Myocyte (in vitro differentiated cells): ENCODE measurements at regions not wholly inside any gene's neighbourhood (a gene's known extent, or its start where the extent isn't known, plus 50 kb on each side); places are given as distances from the start of the nearest gene placed in this dataset.

Experiments used
- DNase-seq: peaks from one replicate; pipeline ENCODE4 v3.0.0-alpha.2; 2012; ENCODE audit warnings: low read depth

- DNase-seq, result no peak
Observed at GRCh38 chr7:156456032-156456431, 184.5 kb upstream of the RNF32 start.

- DNase-seq, result no peak
Observed at GRCh38 chr7:156450473-156450872, 190.1 kb upstream of the RNF32 start.

GRCh38 chr7:156448918-156449317, 191.7 kb upstream of the RNF32 start:
- DNase-seq, result no peak

DNA sequence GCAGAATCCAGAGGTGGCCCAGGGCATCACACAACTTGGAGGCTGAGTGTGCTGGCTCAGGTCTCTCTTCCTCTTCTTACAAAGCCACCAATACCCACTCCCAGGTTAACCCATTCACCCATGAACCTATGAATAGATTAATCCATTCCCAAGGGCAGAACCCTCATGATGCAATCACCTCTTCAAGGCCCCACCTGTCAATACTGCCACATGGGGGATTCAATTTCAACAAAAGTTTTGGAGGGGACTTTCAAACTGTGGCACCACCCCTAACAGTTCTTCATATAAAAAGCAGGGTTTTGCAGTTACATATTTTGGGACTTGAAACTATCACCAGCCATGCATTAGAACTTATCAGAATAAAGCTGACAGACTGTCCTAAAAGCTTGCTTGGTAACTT, 193.6 kb upstream of the RNF32 start:
- DNase-seq, result no peak

- DNase-seq, result no peak
Observed at GRCh38 chr7:156445997-156446761, 194.4 kb upstream of the RNF32 start.

- no peak for DNase-seq
Observed at GRCh38 chr7:156442516-156442915, 198.1 kb upstream of the RNF32 start.

GRCh38 chr7:156440456-156440855, 200.1 kb upstream of the RNF32 start:
- no peak for DNase-seq

- DNase-seq, result no peak
Observed at GRCh38 chr7:156438011-156438410, 202.6 kb upstream of the RNF32 start.

GRCh38 chr7:156437021-156437614, 203.5 kb upstream of the RNF32 start:
- DNase-seq, result no peak

DNA sequence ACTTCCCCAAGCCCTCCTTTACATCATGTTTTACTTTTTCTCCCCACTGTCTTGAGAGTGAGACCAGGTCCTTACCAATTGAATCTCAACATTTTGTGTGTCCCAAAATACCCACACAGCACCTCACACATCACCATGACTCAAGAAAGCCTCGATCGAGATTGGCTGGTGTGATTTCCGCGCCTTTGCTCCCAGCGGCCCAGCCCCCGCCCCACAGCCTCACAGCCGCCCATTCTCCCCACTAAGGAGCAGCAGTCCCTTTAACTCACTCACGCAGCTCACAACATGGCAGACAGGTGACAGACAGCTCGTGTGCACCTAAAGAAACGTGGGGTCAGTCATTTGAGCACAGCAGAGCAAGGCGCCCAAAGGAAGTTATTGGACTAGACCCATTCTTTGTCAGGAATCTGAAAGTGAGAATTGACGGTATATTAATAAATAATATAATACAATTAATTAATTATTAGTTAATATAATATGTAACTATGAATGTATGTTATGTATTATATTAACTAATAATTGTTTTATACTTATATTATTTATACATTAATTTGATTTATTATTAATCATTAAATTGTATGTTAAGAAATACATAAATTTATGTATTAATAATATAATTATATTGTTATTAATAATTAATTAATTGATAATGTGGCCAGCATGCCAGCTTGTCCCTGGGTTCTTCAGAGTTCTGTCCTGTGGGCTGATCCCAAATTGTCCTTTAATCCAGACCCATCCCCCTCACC, 204.9 kb upstream of the RNF32 start:
- no peak for DNase-seq

DNA sequence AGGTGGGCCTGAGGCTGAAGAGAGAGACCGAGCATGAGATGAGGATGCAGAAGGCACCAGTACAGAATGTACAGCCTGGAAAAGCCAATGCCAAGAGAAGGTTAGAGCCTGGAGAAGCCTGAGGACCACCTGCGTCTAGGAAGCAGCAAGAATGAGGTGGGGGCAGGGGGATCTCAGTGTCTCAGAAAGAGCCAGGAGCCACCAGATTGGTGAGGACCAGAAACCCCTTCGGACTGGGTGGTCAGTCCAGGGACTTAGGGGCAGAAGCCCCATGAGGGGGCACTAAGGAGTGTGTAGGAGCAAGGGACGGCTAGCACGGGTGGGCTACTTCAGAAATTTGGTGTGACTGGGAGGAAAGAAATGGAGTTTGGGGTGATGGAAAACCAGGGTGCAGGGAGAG, 205.9 kb upstream of the RNF32 start:
- no peak for DNase-seq

DNA sequence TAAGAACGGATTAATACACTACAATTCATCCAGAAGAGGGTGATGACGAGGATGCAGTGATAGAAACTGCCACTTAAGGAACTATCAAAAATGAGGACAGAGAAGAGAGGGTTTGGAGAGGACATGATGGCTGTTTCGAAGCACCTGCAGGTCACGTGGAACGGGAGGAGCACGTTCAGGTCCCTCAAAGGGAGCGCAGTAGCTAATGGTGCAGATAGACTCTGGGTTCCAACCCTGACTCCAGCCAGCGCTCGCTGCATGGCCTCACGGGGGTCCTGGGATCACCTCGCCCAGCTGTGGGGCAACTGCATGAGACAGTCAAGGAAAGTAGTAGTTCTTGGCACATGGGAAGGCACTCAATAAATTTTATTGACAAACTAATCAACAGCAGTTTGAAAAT, 208.6 kb upstream of the RNF32 start:
- no peak for DNase-seq

DNA sequence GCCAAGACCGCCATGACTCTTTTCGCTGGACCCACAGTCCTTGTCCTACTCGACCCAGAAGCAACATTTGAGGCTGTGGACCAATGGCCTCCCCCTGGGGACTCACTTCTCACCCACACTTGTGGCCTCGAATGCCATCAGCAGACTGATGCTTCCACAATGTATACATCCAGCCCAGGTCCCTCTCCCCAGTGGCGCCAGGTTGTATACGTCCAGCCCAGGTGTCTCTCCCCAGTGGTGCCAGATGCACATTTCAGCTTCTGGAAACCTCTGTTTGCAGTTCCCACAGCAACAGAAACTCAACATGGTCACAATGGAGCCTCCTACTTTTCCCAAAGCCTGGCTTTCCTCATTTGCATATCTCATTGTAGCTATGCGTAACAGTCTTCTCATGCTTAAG, 210.5 kb upstream of the RNF32 start:
- DNase-seq, result no peak

- DNase-seq, result no peak
Observed at GRCh38 chr7:156429514-156429913, 211.1 kb upstream of the RNF32 start.

DNA sequence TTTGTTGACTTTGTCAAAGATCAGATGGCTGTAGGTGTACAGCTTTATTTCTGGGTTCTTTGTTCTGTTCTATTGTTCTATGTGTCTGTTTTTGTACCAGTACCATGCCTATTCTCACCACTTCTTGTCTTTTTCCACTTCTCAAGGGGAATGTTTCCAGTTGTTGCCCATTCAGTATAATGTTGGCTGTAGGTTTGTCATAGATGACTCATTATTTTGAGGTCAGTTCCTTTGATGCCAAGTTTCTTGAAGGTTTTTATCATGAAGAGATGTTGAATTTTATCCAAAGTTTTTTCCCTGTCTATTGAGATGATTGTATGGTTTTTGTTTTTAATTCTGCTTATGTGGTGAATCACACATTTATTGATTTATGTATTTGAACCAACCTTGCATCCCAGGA, 216.7 kb upstream of the RNF32 start:
- DNase-seq, result no peak

GRCh38 chr7:156420496-156420895, 220.1 kb upstream of the RNF32 start:
- DNase-seq, result no peak

DNA sequence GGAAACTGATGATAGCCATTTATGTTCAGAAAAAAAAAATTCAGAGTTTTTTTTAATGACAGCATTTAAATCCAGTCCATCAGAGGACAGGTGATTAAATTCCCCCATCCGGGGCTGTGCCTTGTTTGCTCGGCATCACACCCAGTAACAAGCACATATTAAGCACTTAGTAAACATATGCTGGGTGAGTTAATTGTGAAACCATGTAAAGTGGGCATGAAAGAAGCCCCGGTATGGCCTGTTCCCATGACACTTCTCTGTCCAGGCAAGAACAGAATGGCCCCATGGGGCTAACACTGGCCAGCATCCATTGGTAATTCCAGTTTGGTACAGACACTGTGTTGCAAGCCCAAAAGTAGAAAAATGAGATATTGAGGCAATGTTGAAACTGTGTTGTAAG, 220.8 kb upstream of the RNF32 start:
- no peak for DNase-seq

- no peak for DNase-seq
Observed at GRCh38 chr7:156402255-156402654, 238.3 kb upstream of the RNF32 start.

DNA sequence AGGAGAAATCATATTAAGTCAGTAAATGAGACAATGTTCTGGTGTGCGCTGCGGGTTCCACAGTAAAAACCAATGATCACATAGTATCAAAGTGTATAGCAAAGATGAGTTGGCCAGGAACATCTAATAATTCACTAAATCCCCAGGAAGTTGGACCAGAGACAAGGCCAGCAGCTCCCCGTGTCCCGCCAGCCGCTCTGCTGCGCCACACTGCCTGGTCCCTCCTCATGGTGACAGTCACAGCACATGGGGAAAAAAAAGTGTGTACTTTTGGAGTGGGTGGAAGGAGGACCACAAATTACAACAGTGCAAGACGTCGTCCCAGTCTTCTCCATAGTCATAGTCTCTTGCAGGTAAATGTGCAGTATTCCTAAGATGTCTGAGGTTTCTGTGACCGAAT, 239.0 kb upstream of the RNF32 start:
- DNase-seq, result no peak

- no peak for DNase-seq
Observed at GRCh38 chr7:156400046-156400445, 240.5 kb upstream of the RNF32 start.

DNA sequence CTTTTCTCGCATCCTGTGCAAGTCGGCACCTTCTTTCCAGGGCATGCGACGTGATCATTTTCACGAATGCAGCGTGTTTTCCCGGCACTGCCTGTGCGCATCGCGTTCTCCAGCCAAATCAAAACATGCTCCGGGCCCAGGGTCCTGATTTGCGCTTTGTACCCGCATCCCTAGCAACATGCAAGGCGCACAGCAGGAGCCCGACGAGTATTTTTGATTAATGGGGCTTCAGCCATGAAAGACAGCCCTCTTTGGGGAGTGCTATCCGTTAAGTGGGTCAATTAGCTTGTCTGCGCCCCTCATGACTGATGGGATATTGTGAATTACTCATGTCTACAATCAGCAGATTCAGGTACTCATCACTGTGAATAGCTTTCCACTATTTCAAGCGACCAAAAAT, 243.3 kb upstream of the RNF32 start:
- DNase-seq, result no peak

GRCh38 chr7:156389116-156389692, 251.4 kb upstream of the RNF32 start:
- no peak for DNase-seq
